ENCODE measurements at regions not wholly inside any gene's neighbourhood (a gene's known extent, or its start where the extent isn't known, plus 50 kb on each side); places are given as distances from the start of the nearest gene placed in this dataset.

DNA sequence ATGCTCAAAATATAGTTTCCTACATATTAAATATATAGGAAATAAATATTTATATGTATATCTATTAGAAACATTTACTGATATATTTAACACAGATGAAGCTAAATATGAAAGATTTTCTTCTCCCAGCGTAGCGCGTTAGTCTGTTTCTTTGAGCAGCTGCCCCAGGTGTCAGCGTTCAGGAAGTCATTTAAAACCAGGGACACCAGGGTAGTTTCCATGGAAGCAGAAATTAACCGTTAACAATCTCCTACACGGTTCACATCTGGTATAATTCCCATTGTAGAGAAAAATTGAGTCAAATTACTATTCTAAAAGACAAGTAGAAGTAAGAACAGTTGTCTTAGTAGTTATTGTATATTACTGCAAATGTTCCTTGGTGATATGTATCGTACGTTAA is 1443.7 kb downstream of the MRPL39 start:
- Mint-ChIP-seq H3K4me1 (ENCODE audit: low read depth) (no peaks in the 10 kb centered on the region), H3K9me3 (ENCODE audit: low read depth) (peaks cover 27% of the 10 kb centered on the region), H3K4me3 (ENCODE audit: low read depth) (no peak overlapping the region), H3K36me3 (ENCODE audit: insufficient read depth) (no peaks in the 10 kb centered on the region), H3K27ac (no peak overlapping the region), H3K27me3 (no peaks in the 10 kb centered on the region)
- TF ChIP-seq, protein P1, sequence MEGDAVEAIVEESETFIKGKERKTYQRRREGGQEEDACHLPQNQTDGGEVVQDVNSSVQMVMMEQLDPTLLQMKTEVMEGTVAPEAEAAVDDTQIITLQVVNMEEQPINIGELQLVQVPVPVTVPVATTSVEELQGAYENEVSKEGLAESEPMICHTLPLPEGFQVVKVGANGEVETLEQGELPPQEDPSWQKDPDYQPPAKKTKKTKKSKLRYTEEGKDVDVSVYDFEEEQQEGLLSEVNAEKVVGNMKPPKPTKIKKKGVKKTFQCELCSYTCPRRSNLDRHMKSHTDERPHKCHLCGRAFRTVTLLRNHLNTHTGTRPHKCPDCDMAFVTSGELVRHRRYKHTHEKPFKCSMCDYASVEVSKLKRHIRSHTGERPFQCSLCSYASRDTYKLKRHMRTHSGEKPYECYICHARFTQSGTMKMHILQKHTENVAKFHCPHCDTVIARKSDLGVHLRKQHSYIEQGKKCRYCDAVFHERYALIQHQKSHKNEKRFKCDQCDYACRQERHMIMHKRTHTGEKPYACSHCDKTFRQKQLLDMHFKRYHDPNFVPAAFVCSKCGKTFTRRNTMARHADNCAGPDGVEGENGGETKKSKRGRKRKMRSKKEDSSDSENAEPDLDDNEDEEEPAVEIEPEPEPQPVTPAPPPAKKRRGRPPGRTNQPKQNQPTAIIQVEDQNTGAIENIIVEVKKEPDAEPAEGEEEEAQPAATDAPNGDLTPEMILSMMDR (IDR thresholded peaks at IDR 0.05; ENCODE audit: unreplicated experiment) = no peak
- DNase-seq (ENCODE audit: low spot score, unreplicated experiment) = no peak

DNA sequence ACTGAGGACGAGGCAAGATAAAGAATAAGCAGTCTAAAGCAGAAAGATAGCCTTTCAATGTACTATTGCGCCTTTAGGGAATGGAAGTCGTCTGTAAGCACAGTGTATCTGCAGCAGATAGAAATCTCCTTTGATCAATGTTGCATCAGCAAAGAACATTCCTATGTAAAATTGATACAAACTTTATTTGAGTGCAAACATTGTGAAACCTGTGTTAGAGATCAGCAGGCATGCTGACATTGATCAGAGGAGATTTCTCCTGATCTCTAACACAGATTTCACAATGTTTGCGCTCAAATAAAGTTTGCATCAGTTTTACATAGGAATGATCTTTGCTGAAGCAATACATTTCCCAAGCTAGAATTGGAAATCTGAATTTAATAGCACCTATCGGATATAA is 1446.8 kb downstream of the MRPL39 start:
- Mint-ChIP-seq H3K9me3 (ENCODE audit: low read depth) (peaks cover 13% of the 10 kb centered on the region), H3K36me3 (ENCODE audit: insufficient read depth) (no peaks in the 10 kb centered on the region), H3K27ac (no peak overlapping the region), H3K4me1 (ENCODE audit: low read depth) (no peaks in the 10 kb centered on the region), H3K27me3 (no peaks in the 10 kb centered on the region), H3K4me3 (ENCODE audit: low read depth) (no peak overlapping the region)
- TF ChIP-seq, protein P1 (IDR thresholded peaks at IDR 0.05; ENCODE audit: unreplicated experiment) = no peak
- no peak for DNase-seq (ENCODE audit: low spot score, unreplicated experiment)

DNA sequence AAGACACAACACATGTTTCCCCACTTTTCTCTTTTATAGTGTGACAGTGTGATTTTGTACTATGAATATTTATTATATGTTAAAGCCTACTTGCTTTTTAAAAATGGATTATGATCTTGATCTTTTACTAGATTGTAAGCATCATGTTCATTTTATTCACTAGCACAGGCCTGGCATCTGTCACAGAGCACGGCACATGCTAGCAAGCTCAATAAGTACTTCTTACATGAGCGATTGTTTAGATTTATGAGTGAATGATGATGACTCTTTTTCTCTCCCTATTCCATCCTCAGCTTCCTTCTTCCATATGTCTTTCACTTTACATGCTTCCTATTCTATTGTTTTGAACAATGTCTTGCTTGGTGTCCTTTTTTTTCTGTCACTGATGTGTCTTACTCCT is 1454.1 kb downstream of the MRPL39 start:
- H3K9me3 Mint-ChIP-seq (ENCODE audit: low read depth) = peaks cover 4% of the 10 kb centered on the region

DNA sequence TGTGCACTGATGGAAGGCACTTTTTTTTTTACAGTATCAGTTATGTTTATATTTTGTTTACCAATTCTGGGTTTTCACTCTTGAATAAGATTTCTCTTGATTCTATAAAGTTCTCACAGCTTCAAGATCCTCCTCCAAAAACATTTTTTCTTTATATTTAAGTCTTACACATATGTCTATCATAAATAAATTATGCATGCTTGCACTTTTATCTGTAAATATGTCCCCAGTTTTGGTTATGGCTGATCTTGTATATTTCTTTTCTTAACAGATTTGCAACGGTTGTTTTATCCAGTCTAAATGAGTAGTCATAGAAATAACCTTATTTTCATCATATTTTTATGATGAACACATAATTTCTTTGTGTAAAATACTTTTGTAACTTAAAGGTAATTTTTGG is 1456.5 kb downstream of the MRPL39 start:
- Mint-ChIP-seq H3K9me3 (ENCODE audit: low read depth) (peaks cover 6% of the 10 kb centered on the region), H3K4me3 (ENCODE audit: low read depth) (no peak overlapping the region), H3K4me1 (ENCODE audit: low read depth) (no peaks in the 10 kb centered on the region), H3K27ac (no peak overlapping the region), H3K27me3 (no peaks in the 10 kb centered on the region), H3K36me3 (ENCODE audit: insufficient read depth) (no peaks in the 10 kb centered on the region)
- TF ChIP-seq, protein P1 (IDR thresholded peaks at IDR 0.05; ENCODE audit: unreplicated experiment) = no peak
- no peak for DNase-seq (ENCODE audit: low spot score, unreplicated experiment)

More for the DNA sequence above, 1454.1 kb downstream of the MRPL39 start:
- Mint-ChIP-seq H3K4me3 (ENCODE audit: low read depth) (no peak overlapping the region), H3K36me3 (ENCODE audit: insufficient read depth) (no peaks in the 10 kb centered on the region), H3K27ac (no peak overlapping the region), H3K27me3 (no peaks in the 10 kb centered on the region), H3K4me1 (ENCODE audit: low read depth) (no peaks in the 10 kb centered on the region)
- no peak for DNase-seq (ENCODE audit: low spot score, unreplicated experiment)
- TF ChIP-seq, protein P1 (IDR thresholded peaks at IDR 0.05; ENCODE audit: unreplicated experiment) = no peak

DNA sequence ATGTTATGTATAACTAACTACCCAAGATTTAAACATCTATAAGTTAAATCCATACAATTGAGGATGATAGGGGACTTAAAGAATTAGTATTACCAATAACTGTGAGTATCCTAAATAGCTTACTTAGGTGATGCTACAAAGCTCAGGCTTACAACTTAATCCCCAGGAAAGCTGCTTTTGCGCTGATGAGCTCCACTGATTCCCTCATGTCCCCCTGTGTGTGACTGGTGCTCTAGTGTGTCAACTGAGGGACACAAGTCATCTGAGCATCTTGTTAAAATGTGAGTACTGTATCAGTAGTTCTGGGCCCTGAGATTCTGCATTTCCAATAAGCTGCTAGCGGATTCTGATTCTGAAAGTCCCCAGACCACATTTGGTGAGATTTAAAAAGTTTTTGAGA is 1458.8 kb downstream of the MRPL39 start:
- DNase-seq (ENCODE audit: low spot score, unreplicated experiment) = no peak
- Mint-ChIP-seq H3K27ac (no peak overlapping the region), H3K27me3 (no peaks in the 10 kb centered on the region), H3K4me1 (ENCODE audit: low read depth) (no peaks in the 10 kb centered on the region), H3K36me3 (ENCODE audit: insufficient read depth) (no peaks in the 10 kb centered on the region), H3K4me3 (ENCODE audit: low read depth) (no peak overlapping the region), H3K9me3 (ENCODE audit: low read depth) (peaks cover 6% of the 10 kb centered on the region)
- TF ChIP-seq, protein P1 (IDR thresholded peaks at IDR 0.05; ENCODE audit: unreplicated experiment) = no peak
